GM19240 (cell line): ENCODE measurements at regions not wholly inside any gene's neighbourhood (a gene's known extent, or its start where the extent isn't known, plus 50 kb on each side); places are given as distances from the start of the nearest gene placed in this dataset.
"Not testable (repeated sequence)": the region's sequence is repeated elsewhere in the genome, so short reads cannot be mapped to it uniquely, and the experiment has no call there.

Experiments used
- DNase-seq: peaks from one replicate; pipeline ENCODE4 v3.0.0; 2011; ENCODE audit warnings: low spot score; ENCODE audit not compliant: insufficient read length

DNA sequence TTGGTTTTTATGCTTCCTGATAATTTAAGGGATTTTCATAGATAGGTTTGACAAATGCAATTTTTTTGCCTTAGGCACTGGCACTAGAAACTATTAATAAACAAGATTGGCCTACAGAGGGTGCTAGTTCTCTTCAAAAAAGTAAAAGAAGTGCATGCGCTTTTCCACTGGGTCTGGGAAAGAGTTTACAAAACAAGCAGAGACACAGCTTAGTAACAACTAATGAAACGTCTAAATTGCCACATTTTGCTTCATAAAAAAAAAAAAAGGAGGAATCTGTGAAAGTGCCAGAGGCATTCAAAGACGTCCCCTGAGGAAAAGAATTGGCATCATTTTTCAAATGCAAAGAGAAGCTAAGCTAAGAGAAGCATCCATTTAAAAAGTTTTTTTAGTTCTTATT lies 58.3 kb upstream of the EEA1 start:
- no peak for DNase-seq

DNA sequence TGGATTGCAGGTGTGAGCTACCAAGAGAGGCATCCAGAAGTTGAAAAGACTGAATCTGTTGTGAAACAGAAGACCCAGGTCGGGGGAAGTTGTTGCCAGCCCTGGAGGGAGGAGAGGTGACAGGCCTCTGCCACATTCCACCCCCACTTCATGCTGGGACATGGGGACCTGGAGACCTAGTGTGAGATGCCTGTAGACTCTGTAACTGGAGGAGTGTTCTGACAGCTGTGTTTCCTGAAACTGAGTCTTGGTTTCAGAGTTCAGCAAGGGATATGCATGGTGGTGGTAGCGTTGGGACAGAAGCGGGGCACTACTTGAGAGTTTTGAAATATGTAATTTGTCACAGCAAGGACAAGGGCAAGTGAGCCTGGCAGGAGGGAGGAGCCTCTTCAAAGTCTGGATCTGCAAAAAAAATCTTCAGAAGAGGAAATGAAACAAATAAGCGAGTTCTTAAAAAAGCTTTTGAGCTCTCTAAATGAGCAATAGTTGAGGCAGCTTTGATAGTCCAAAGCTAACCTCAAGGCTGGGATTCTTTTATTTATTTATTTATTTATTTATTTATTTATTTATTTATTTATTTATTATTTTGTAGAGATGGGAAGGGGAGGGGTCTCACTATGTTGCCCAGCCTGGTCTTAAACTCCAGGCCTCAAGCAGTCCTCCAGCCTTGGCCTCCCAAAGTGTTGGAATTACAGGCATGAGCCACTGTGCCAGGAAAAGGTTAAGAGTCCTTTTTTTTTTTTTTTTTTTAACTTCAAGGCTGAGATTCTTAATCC lies 58.9 kb upstream of the EEA1 start:
- DNase-seq = peak; percentile 43

DNA sequence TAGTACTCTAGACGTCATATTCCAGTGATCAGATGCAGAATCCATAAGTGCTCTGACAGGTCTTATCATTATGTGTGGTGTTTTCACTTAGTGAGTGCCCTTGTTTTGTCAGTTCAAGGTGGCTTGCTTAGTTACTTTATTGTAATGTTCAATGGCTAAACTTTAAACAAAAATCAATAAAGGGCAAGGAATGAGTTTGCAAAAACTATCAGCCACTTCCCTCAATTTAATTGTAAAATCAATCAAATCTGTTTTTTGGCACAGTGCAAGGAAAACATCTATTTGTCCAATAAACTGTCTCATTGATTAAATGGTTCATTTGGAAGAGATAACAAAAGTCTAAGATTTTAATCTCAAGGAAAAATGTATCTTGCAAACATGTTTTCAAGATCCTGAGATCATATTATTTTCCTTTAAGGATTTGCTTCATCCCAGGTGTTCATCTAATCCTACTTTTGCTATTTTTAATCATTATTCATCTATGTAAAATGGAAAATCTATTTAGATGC lies 59.6 kb upstream of the EEA1 start:
- DNase-seq = no peak

DNA sequence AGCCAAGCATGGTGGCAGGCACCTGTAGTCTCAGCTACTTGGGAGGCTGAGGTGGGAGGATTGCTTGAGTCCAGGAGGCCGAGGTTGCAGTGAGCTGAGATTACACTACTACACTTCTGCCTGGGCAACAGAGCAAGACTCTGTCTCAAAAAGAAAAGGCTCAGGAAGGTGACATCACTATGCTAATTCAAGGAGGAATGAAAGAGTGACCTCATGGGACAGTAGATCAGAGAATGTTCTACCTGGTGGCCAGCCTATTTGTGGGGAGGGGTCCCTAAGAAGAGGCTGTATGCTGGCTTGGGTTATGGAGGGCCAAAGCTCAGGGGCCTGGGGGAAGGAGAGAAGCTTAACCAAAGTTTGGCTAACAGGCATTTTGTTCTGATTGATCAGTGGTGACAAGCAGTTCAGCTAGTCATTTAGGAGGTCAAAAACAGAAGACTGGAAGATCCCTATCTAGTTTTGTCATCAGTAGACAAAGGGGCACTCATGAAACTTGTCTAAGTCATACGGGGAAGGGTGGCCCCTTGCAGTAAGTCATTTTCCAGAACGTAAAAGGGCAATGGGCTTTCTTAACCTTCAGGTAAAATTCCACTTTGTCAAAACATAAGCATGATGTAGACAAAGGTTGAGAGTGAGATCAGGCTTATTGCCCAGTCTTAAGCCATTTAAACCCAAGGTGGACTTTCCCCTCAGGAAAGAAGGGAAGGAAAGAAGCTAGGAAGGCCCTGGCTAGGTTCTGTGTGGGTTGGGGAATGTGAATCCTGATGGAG lies 60.8 kb upstream of the EEA1 start:
- DNase-seq = no peak

DNA sequence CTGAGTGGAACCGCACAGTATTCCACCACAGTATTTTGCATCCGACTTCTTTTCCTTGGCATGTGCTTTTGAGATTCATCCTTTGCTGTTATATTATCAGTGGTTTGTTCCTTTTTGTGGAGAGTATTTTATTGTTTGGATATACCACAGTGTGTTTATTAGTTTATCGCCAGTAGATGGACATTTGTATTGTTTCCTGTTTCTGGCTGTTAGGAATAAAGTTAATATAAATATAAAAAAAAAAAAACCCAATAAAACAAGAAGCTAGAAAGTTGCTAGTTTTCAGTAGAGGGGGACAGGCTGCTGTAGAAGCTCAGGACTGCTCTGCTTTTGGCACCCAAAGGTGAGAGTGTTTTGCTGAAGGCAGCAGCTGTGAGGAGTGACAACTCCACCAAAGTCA lies 62.0 kb upstream of the EEA1 start:
- no peak for DNase-seq

DNA sequence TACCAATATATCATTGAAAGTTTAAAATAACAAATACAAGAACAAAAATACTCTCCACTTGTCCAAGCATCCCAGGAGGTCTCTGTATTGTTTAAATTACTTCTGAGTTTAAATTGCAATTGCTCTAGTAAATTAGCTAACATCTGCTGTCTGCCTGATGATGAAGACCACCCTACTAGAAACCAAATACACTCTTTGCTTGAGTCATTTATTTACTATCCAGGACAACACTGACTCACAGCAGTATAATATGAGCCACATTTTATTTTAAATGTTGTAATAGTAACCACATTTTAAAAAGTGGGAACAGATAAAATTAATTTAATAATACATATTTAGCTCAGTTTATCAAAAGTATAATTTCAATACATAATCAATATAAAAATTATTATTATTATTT lies 62.9 kb upstream of the EEA1 start:
- DNase-seq = no peak

DNA sequence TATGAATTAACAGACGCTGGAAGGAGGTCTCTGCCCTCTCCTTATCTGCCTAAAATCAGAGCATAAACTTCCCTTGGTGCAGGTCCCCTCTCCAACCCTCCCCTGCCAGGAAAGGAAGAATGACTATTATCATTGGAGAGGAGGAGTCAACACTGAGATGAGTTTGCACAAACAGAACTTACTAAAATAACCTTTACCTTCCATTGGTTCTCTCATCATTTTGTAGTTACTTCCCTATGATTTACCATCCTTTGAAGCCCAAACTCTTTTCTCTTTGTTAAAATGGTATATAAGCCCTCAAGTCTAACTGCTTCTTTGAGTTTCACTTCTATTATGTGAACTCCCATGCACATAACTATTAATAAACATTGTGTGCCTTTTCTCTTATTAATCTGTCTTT lies 64.2 kb upstream of the EEA1 start:
- no peak for DNase-seq

DNA sequence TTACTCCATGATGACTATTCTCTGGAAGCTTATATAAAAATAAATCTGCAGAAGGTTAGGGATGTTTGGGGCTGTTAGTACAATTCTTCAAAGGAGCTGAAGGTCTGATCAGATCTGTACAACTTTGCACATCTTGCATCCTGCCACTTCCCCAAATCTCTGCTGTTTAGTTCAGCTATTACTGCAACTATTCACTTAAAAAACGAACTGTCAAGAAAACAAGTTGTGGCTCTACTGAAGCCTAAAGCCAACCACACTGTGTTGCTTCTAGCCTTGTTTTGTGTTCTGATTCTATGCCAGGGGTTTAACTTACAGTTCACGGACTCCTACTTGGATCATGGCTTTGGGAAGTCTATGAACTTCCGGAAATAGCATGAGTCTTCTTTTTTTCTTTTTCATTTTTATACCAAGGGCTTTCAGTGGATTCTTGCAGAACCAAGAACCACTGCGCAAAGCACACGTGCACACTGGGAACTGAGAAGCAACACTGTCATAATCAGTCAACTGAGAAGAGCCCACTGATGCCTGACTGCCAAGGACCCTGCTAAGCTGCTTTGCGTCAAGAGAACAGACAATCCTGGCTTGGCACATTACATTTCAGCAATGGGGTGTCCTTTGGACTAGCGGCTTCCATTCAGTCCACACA lies 66.3 kb upstream of the EEA1 start:
- DNase-seq = no peak

DNA sequence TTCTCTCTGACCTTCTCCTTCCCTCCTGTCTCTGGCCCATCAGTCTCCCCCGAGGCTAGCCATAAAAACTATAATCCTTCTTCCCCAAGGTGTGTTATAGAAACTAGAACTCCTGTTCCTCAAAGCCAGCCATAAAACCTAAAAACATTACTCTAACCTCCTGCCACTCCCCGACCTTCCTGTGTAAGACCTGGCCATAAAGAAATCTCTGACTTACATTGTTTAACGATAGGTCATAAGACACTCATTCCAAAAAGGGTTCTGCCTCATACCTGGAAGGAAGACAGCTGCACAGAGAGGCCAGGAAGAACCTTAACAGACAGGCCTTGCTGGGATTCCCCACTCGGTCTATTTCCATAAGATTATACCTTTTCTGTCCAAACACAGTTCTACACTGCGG lies 70.9 kb upstream of the EEA1 start:
- DNase-seq = no peak

DNA sequence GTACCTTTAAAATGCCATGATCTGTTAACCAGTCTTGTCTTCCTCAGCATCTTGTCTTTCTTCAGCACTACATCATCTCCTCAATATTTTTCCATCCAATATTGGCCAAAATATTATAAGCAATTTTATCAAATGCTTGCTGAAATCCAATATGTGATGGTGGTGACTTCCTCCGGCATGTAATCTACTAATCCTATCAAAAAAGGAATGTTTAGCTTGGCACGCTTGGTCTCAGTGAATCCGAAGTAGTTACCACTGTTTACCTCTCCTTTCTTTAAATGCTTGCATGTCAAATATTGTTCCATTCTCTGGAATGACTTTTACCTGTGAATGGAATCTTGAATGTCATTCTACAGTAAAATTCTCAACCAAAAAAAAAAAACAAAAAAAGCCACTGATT lies 72.3 kb upstream of the EEA1 start:
- DNase-seq = no peak

DNA sequence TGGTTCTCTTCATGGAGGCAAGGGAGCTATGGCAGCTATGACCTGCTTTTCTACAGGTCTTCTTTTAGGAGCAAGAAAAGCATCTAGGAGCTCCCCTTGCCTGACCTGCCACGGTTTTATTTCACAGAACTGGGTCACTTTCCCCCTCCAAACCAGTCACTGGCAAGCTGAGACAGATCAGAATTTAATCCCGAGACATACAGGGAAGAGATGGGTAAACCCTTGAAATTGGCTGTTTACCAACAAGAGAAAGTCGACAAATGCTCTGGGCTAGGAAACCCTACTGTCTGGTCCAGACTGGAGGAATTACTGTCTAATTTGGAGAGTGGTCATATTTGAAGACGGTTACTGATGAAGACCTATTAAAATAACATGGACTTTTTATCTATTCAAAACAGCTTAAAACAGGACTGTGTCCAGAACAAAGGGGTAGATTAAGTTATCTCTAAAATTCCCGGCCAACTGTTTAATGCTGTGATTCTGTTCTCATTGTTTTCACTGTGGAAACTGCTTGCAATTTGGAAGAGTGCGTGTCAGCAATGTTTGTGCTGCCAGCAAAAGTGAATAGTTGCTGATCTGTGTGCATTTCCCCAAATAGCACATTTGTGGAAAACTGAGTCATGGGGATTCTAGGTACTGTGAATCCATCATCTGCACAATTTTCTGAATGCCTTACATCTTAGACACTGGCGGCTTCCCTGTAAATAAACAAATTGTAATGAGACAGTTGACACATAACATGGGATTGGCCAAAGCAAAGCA lies 73.4 kb upstream of the EEA1 start:
- DNase-seq = no peak

DNA sequence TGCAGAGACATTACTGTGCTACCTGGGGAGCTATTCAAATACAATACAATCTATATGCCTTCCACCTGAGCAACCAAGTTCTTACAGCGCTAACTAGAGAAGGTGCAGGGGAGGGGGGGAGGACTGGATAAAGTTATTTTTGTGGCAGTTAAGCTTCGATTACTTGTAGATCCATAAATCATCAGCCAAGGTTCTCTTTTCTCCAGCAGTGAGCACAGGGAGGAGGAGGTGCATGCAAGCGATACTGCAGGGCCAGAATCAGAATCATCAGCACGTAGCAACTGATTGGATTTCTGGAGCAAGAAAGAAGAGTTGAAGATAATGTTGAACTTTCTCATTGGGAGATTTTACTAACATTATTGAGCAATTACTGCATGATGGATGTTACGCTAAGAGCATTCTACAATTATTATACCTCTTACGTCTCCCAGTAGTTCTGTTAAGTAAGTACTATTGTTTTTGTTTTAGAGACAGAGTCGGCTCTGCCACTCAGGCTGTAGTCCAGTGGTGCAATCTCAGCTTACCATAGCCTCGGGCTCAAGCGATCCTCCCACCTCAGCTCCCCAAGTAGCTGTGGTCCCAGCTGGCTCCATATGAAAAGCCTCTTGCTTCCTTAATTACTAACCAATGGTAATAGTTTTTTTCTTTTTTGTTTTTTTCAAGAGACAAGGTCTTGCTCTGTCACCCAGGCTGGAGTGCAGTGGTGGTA lies 74.6 kb upstream of the EEA1 start:
- DNase-seq = no peak

DNA sequence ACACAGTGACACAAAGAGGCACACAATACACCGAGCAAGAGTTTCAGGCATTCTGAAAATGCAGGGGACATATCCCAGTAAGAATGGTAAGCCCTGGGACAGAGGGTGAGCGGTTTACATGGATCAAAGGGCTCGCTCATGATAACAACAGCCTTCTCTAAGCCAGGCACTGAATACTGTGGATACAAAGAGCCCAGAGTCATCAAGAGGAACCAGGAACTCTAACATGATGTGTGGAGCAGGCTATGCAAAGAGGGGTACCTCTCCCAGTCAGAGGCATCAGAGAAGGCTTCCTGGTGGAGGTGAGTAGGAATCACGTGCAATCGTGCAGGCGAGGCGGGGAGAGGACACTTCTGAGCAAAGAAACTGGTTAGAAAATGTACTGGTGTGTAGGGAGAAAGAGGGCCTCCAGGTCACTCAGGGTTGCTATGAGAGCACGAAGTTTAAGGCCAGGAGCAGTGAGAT lies 76.9 kb upstream of the EEA1 start:
- DNase-seq = no peak

DNA sequence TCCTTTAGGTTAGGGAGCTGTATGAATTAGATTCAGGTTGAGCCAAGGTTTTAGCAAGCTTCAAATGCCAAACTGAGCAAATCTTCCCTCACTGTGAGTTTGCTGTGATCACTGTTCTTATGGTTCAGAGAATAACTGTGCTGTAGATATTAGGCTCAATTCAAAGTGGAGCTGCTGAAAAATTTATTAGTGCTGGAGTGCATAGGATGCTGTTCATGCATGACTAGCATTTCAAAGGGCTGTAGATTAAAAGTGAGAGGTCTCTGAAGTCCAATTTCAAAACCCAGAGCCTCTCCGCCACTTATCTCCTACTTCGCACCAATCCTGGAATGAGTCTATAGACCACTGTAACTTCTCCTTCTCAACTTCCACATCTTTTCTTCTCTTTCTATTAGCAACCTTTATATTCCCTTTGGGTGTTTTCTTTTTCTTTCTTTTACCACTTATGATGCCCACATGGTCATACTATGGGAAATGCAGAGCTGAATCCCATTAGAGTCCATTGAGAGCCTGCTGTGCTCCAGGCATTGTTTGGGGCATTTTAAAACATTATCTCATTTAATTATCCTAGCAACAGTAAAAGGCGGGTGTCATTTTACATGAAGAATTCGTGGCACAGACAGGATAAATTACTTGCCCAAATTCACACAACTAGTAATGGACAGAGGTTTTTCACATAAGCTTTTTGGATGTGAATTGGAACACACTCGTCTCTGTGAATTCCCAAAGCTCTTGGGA lies 77.5 kb upstream of the EEA1 start:
- DNase-seq = no peak

DNA sequence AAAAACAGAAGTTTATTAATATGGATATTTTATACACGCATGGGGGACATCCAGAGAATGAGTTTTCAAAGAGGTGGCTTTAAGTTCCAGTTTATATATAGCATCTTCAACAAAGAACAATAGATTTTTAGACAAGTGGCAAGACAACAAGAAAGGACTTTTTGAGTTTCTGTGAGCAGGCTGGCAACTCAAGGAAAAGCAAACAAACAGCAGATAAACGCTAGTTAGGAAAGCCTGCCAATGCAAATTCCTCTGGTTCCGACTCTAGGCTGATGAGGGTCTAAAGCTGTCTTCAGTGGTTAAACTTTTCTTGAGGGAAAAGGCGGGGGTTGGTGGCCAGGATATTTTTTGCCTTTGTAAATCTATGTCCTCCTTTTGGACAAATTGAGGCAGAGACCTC lies 78.4 kb upstream of the EEA1 start:
- DNase-seq = no peak

DNA sequence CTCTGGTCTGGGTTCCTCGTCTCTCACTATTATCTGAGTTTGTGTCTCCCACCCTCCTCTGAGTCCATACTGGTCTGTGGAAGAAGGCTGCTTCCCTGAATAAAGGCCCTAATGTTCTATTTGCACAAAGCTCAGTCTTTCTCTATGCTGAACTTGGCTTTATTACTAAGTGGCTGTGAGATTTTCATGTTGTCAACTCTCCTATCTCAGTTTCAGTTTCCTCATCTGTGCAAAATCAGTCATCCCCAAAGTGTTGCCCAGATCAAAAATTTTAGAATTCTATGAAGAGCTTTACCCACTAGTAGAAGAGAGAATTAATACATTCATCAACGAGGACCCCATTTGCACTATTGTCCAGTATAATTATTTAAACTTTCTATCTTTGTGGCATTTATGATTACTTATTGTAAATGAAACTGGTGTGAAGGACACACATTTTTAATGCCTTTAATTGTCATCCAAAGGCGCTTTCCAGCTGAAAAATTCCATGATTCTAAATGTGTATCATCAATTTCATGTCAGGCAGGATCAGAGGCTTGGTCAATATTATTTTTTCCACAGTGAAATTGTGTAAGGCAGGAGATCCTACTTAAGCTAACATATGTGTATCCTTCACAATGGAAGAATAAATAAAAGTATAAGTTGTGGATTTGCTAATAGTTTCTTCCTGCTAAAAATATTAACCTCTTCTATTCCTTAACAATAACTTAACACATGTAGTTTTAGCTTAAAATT lies 79.1 kb upstream of the EEA1 start:
- peak; percentile 31 for DNase-seq

DNA sequence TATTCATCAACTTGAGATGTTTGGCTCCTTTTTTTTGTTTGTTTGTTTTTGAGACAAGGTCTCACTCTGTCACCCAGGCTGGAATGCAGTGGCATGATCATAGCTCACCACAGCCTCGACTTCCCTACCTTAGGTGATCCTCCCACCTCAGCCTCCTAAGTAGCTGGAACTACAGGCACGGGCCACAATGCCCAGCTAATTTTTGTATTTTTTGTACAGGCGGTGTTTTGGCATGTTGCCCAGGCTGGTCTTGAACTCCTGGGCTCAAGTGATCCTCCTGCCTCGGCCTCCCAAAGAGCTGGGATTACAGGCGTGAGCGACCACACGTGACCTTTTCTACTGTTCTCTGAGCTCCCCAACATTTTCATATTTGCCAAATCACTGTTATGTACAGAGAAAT lies 79.8 kb upstream of the EEA1 start:
- not testable (repeated sequence) for DNase-seq

DNA sequence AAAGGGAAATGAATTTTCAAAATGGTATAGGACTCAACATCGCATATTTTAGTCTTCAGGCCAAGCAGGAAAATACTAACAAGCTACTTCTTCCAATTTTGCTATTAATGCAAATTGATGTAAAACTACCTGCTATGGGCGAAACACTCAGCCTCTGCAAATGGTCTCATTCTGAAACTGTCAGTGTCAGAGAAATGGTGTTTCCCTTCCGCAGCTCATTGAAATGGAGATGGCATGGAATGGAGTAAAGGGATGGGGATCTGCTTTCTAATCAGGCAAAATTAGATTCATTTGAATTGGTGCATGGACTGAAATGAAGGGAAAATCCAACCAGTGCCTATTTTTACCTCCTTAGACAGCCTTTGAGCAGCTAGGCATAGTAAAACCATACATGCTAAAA lies 80.4 kb upstream of the EEA1 start:
- no peak for DNase-seq

DNA sequence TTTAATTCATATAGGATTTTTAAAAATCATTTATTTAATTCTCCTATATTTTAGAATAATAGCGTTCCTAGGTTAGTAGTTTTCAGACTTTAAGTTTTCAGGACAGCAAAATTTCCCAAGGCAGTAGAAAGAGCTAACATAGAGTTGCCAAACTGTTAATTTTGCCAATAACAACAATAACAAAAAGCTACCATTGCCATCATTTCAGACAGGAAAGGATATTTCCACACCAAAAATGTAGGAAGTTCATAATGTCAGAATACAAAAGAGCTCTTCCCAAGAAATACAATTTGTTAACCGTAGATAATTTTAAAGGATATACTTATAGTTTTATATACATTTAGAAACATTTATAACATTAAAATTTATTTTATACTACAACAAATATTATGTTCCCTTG lies 81.4 kb upstream of the EEA1 start:
- DNase-seq = no peak
